Neural cell (in vitro differentiated cells): ENCODE measurements at regions not wholly inside any gene's neighbourhood (a gene's known extent, or its start where the extent isn't known, plus 50 kb on each side); places are given as distances from the start of the nearest gene placed in this dataset.

ENCODE experiments used
- H2AFZ ChIP-seq: fragments of 200-600, 300-800 bp; sonication (generic), shearing (Covaris generic); 2 replicates; pipeline ENCODE4 v1.6.0; 2014; ENCODE audit warnings: low read depth, mild to moderate bottlenecking, antibody characterized with exemption, low read length, moderate library complexity
- H3F3A ChIP-seq: fragments of 200-600 bp; shearing (Covaris generic); 2 replicates; pipeline ENCODE4 v1.6.1; 2016; ENCODE audit warnings: mild to moderate bottlenecking, moderate library complexity, mixed read lengths, antibody characterized with exemption, low read length; ENCODE audit not compliant: insufficient read depth, poor library complexity, severe bottlenecking
- H3K27ac ChIP-seq: fragments of 200-600, 300-800 bp; sonication (generic), shearing (Covaris generic); 2 replicates; pipeline ENCODE4 v1.5.1; 2014; ENCODE audit warnings: mild to moderate bottlenecking, low read length, moderate library complexity
- H3K27me3 ChIP-seq: fragments of 300-800, 200-600 bp; sonication (generic), shearing (Covaris generic); 2 replicates; pipeline ENCODE4 v1.6.0; 2014; ENCODE audit warnings: mild to moderate bottlenecking, low read depth, low read length, moderate library complexity; ENCODE audit not compliant: insufficient read depth
- H3K36me3 ChIP-seq: fragments of 300-800, 200-600 bp; sonication (generic), shearing (Covaris generic); 2 replicates; pipeline ENCODE4 v1.5.1; 2014; ENCODE audit warnings: mild to moderate bottlenecking, antibody characterized with exemption, low read length, moderate library complexity; ENCODE audit not compliant: insufficient read depth
- H3K4me2 ChIP-seq: fragments of 300-800, 200-600 bp; sonication (generic), shearing (Covaris generic); 2 replicates; pipeline ENCODE4 v1.6.0; 2014; ENCODE audit warnings: mild to moderate bottlenecking, low read length
- H3K4me3 ChIP-seq: fragments of 300-800, 200-600 bp; sonication (generic), shearing (Covaris generic); 2 replicates; pipeline ENCODE4 v1.5.1; 2014; ENCODE audit warnings: mild to moderate bottlenecking, low read length, moderate library complexity
- H3K79me2 ChIP-seq: fragments of 200-600 bp; shearing (Covaris generic); replicated peaks from 2 replicates; pipeline ENCODE4 v1.6.0; 2014; ENCODE audit warnings: mild to moderate bottlenecking, low read length, moderate library complexity; ENCODE audit not compliant: insufficient read depth
- H3K9ac ChIP-seq: fragments of 300-800, 200-600 bp; sonication (generic), shearing (Covaris generic); 2 replicates; pipeline ENCODE4 v1.6.1; 2016; ENCODE audit warnings: mild to moderate bottlenecking, low read length, mixed read lengths
- H3K9me2 ChIP-seq: fragments of 200-600 bp; shearing (Covaris generic); 2 replicates; pipeline ENCODE4 v1.6.1; 2016; ENCODE audit warnings: mild to moderate bottlenecking, low read length, mixed read lengths; ENCODE audit not compliant: insufficient read depth
- H3K9me3 ChIP-seq: fragments of 200-600, 300-800 bp; sonication (generic), shearing (Covaris generic); 2 replicates; pipeline ENCODE4 v1.6.1; 2016; ENCODE audit warnings: mild to moderate bottlenecking, mixed run types, low read length, moderate library complexity, mixed read lengths
- H4K20me1 ChIP-seq: fragments of 200-600 bp; shearing (Covaris generic); 2 replicates; pipeline ENCODE4 v1.6.1; 2016; ENCODE audit warnings: mild to moderate bottlenecking, mixed run types; ENCODE audit not compliant: insufficient read depth
- EP300 ChIP-seq: fragments of 450-650 bp; conservative IDR thresholded peaks from 2 replicates; pipeline ENCODE4 v1.6.1; 2014; ENCODE audit warnings: antibody characterized with exemption, mild to moderate bottlenecking, moderate library complexity; ENCODE audit not compliant: poor library complexity, severe bottlenecking
- EZH2 ChIP-seq: fragments of 200-600, 300-800 bp; shearing (Covaris generic), sonication (generic); IDR thresholded peaks from 2 replicates; pipeline ENCODE4 v1.6.1; 2014; ENCODE audit warnings: antibody characterized with exemption, low read length, borderline replicate concordance, mild to moderate bottlenecking; ENCODE audit not compliant: insufficient read depth, poor library complexity, severe bottlenecking
- MXI1 ChIP-seq: fragments of 450-650 bp; conservative IDR thresholded peaks from 2 replicates; pipeline ENCODE4 v1.6.1; 2014; ENCODE audit warnings: antibody characterized with exemption, mild to moderate bottlenecking; ENCODE audit not compliant: poor library complexity, severe bottlenecking
- POLR2AphosphoS5 ChIP-seq: IDR thresholded peaks from 2 replicates; pipeline ENCODE4 v1.6.1; 2012
- RAD21 ChIP-seq: fragments of 450-650 bp; conservative IDR thresholded peaks from 2 replicates; pipeline ENCODE4 v1.6.1; 2014; ENCODE audit warnings: antibody characterized with exemption, mild to moderate bottlenecking, moderate library complexity
- SMC3 ChIP-seq: fragments of 450-650 bp; conservative IDR thresholded peaks from 2 replicates; pipeline ENCODE4 v1.6.1; 2014; ENCODE audit warnings: antibody characterized with exemption, mild to moderate bottlenecking, moderate library complexity; ENCODE audit not compliant: poor library complexity
- TAF1 ChIP-seq: IDR thresholded peaks from 2 replicates; pipeline ENCODE4 v1.6.1; 2012; ENCODE audit warnings: low read depth
- TF ChIP-seq, protein P1 (sequence below): IDR thresholded peaks from 2 replicates; pipeline ENCODE4 v1.6.1; 2012; ENCODE audit warnings: borderline replicate concordance
- TF ChIP-seq, protein P2 (sequence below): fragments of 450-650 bp; IDR thresholded peaks from 2 replicates; pipeline ENCODE4 v1.5.1; 2014; ENCODE audit warnings: antibody characterized with exemption, mild to moderate bottlenecking, moderate library complexity; ENCODE audit not compliant: poor library complexity, severe bottlenecking

DNA sequence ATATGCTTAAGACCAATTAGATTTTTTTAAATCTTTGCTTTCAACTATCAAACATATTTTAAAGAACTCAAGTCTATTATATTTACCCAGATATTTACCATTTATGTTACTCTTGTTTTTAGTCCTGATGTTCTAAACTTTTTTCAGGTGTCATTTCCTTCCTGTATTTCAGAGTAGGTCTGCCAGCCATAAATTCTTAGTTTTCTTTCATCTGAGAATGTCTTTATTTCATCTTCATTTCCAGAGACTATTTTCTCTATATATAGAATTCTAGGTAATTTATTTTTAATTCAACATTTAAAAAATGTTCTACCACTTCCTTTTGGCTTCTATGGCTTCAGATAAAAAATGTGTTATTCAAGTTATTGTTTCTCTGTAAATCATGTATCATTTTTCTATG is 218.2 kb upstream of the AMIGO2 start:
- Histone ChIP-seq H3K9me3 (no peaks in the 10 kb centered on the region), H3K27ac (no peak overlapping the region)

DNA sequence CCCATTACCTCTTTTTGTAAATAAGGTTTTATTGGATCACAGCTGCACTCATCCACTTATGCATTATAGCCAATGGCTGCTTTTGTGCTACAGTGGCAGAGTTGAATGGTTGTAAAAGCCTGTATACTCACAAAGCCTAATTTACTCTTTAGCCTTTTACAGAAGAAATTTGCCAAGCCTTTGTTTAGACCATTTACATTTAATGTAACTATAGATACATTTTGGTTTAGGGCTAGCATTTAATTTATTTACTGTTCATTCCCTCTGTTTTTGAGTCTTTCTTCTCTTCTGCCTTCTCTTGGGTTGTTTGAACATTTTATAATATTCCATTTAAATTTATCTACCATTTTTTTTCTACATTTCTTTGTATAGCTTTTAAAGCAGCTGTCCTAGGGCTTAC is 217.1 kb upstream of the AMIGO2 start:
- H3K9me2 ChIP-seq, result no peaks in the 10 kb centered on the region
- H3F3A ChIP-seq, result no peaks in the 10 kb centered on the region
- H4K20me1 ChIP-seq, result no peaks in the 10 kb centered on the region
- H3K4me3 ChIP-seq, result no peak overlapping the region
- TF ChIP-seq, protein P1, sequence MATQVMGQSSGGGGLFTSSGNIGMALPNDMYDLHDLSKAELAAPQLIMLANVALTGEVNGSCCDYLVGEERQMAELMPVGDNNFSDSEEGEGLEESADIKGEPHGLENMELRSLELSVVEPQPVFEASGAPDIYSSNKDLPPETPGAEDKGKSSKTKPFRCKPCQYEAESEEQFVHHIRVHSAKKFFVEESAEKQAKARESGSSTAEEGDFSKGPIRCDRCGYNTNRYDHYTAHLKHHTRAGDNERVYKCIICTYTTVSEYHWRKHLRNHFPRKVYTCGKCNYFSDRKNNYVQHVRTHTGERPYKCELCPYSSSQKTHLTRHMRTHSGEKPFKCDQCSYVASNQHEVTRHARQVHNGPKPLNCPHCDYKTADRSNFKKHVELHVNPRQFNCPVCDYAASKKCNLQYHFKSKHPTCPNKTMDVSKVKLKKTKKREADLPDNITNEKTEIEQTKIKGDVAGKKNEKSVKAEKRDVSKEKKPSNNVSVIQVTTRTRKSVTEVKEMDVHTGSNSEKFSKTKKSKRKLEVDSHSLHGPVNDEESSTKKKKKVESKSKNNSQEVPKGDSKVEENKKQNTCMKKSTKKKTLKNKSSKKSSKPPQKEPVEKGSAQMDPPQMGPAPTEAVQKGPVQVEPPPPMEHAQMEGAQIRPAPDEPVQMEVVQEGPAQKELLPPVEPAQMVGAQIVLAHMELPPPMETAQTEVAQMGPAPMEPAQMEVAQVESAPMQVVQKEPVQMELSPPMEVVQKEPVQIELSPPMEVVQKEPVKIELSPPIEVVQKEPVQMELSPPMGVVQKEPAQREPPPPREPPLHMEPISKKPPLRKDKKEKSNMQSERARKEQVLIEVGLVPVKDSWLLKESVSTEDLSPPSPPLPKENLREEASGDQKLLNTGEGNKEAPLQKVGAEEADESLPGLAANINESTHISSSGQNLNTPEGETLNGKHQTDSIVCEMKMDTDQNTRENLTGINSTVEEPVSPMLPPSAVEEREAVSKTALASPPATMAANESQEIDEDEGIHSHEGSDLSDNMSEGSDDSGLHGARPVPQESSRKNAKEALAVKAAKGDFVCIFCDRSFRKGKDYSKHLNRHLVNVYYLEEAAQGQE, result no peak
- TF ChIP-seq SMC3 (no peak), EZH2 (no peak), MXI1 (no peak), EP300 (no peak), POLR2AphosphoS5 (no peak), RAD21 (no peak), TAF1 (no peak)
- TF ChIP-seq, protein P2, sequence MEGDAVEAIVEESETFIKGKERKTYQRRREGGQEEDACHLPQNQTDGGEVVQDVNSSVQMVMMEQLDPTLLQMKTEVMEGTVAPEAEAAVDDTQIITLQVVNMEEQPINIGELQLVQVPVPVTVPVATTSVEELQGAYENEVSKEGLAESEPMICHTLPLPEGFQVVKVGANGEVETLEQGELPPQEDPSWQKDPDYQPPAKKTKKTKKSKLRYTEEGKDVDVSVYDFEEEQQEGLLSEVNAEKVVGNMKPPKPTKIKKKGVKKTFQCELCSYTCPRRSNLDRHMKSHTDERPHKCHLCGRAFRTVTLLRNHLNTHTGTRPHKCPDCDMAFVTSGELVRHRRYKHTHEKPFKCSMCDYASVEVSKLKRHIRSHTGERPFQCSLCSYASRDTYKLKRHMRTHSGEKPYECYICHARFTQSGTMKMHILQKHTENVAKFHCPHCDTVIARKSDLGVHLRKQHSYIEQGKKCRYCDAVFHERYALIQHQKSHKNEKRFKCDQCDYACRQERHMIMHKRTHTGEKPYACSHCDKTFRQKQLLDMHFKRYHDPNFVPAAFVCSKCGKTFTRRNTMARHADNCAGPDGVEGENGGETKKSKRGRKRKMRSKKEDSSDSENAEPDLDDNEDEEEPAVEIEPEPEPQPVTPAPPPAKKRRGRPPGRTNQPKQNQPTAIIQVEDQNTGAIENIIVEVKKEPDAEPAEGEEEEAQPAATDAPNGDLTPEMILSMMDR, result no peak
- no peaks in the 10 kb centered on the region for H3K27me3 ChIP-seq
- H3K9me3 ChIP-seq, result no peaks in the 10 kb centered on the region
- no peak overlapping the region for H2AFZ ChIP-seq
- H3K36me3 ChIP-seq, result no peaks in the 10 kb centered on the region
- H3K79me2 ChIP-seq, result no peaks in the 10 kb centered on the region
- no peak overlapping the region for H3K9ac ChIP-seq
- H3K4me2 ChIP-seq, result no peak overlapping the region
- no peak overlapping the region for H3K27ac ChIP-seq

More for the DNA sequence above, 218.2 kb upstream of the AMIGO2 start:
- TF ChIP-seq POLR2AphosphoS5 (no peak), MXI1 (no peak), EZH2 (no peak), RAD21 (no peak), EP300 (no peak), TAF1 (no peak), SMC3 (no peak)
- TF ChIP-seq, protein P1, result no peak
- TF ChIP-seq, protein P2, result no peak
- H3K36me3 ChIP-seq, result no peaks in the 10 kb centered on the region
- no peaks in the 10 kb centered on the region for H4K20me1 ChIP-seq
- no peak overlapping the region for H2AFZ ChIP-seq
- H3K4me2 ChIP-seq, result no peak overlapping the region
- no peak overlapping the region for H3K4me3 ChIP-seq
- H3F3A ChIP-seq, result no peaks in the 10 kb centered on the region
- H3K9ac ChIP-seq, result no peak overlapping the region
- H3K79me2 ChIP-seq, result no peaks in the 10 kb centered on the region
- H3K27me3 ChIP-seq, result no peaks in the 10 kb centered on the region
- H3K9me2 ChIP-seq, result no peaks in the 10 kb centered on the region
